GM19452 (cell line): ENCODE measurements at regions not wholly inside any gene's neighbourhood (a gene's known extent, or its start where the extent isn't known, plus 50 kb on each side); places are given as distances from the start of the nearest gene placed in this dataset.
"Not testable (repeated sequence)": the region's sequence is repeated elsewhere in the genome, so short reads cannot be mapped to it uniquely, and the experiment has no call there.

Experiments
- ATAC-seq: cut with Tn5 transposase; IDR thresholded peaks from one replicate; pipeline ENCODE4 v1.9.1; 2021; ENCODE audit not compliant: unreplicated experiment

- no peak for ATAC-seq
Measured at GRCh38 chr6:21874372-21874771, 280.8 kb downstream of the SOX4 start.

GRCh38 chr6:21877037-21877436, 283.5 kb downstream of the SOX4 start:
- ATAC-seq: not testable (repeated sequence)

GRCh38 chr6:21880249-21880648, 286.7 kb downstream of the SOX4 start:
- not testable (repeated sequence) for ATAC-seq

- ATAC-seq: no peak
Measured at GRCh38 chr6:21881969-21882465, 288.5 kb downstream of the SOX4 start.

GRCh38 chr6:21883595-21884328, 290.2 kb downstream of the SOX4 start:
- ATAC-seq: no peak

- no peak for ATAC-seq
Measured at GRCh38 chr6:21885111-21885510, 291.6 kb downstream of the SOX4 start.

GRCh38 chr6:21885532-21886114, 292.1 kb downstream of the SOX4 start:
- ATAC-seq: no peak

- ATAC-seq: no peak
Measured at GRCh38 chr6:21886542-21887151, 293.1 kb downstream of the SOX4 start.

- no peak for ATAC-seq
Measured at GRCh38 chr6:21887231-21888185, 294.0 kb downstream of the SOX4 start.

- ATAC-seq: no peak
Measured at GRCh38 chr6:21891080-21891479, 297.5 kb downstream of the SOX4 start.

GRCh38 chr6:21893793-21894192, 300.2 kb downstream of the SOX4 start:
- no peak for ATAC-seq

GRCh38 chr6:21895555-21895954, 302.0 kb downstream of the SOX4 start:
- no peak for ATAC-seq

GRCh38 chr6:21898107-21898796, 304.7 kb downstream of the SOX4 start:
- no peak for ATAC-seq

- ATAC-seq: no peak
Measured at GRCh38 chr6:21899708-21900107, 306.2 kb downstream of the SOX4 start.

GRCh38 chr6:21900730-21901129, 307.2 kb downstream of the SOX4 start:
- no peak for ATAC-seq

- ATAC-seq: no peak
Measured at GRCh38 chr6:21902628-21903169, 309.1 kb downstream of the SOX4 start.

- no peak for ATAC-seq
Measured at GRCh38 chr6:21905531-21905930, 312.0 kb downstream of the SOX4 start.

- ATAC-seq: no peak
Measured at GRCh38 chr6:21906826-21907225, 313.3 kb downstream of the SOX4 start.

GRCh38 chr6:21907291-21907690, 313.7 kb downstream of the SOX4 start:
- no peak for ATAC-seq

GRCh38 chr6:21908161-21908848, 314.8 kb downstream of the SOX4 start:
- no peak for ATAC-seq
